Heart left ventricle (tissue), 16 donors: ENCODE measurements at regions not wholly inside any gene's neighbourhood (a gene's known extent, or its start where the extent isn't known, plus 50 kb on each side); places are given as distances from the start of the nearest gene placed in this dataset.
"Not testable (repeated sequence)": the region's sequence is repeated elsewhere in the genome, so short reads cannot be mapped to it uniquely, and the experiment has no call there.

Source experiments
- ATAC-seq, 4 donors: fragments of 200-7000 bp; cut with Tn5 transposase; one replicate each; pipeline ENCODE4 v1.9.1; 2020 to 2022; ENCODE audit warnings: moderate library complexity in 4 of 4, mild to moderate bottlenecking in 3 of 4, moderate number of reproducible peaks in 1 of 4
- DNase-seq, 5 donors: peaks; one replicate each; pipeline ENCODE4 v3.0.0-alpha.2; 2020
- H3K27ac ChIP-seq, 12 donors: fragments of 200-600 bp; sonication (generic) in 4 of 12; one replicate each; pipeline versions ENCODE4 v1.5.0 to v1.8.0; 2016 to 2022; ENCODE audit warnings: mild to moderate bottlenecking in 2 of 12
- H3K27me3 ChIP-seq, 9 donors: fragments of 200-600 bp; sonication (generic) in 2 of 9; one replicate each; pipeline versions ENCODE4 v1.5.1 to v1.8.0; 2016 to 2022; ENCODE audit warnings: mild to moderate bottlenecking in 3 of 9
- H3K36me3 ChIP-seq, 9 donors: fragments of 200-600 bp; sonication (generic) in 2 of 9; one replicate each; pipeline versions ENCODE4 v1.5.0 to v1.8.0; 2018 to 2022; ENCODE audit warnings: mild to moderate bottlenecking in 2 of 9
- H3K4me1 ChIP-seq, 12 donors: fragments of 200-600 bp; sonication (generic) in 4 of 12; one replicate each; pipeline versions ENCODE4 v1.5.0 to v1.8.0; 2016 to 2022; ENCODE audit warnings: mild to moderate bottlenecking in 3 of 12
- H3K4me3 ChIP-seq, 12 donors: fragments of 200-600 bp; sonication (generic) in 4 of 12; one replicate each; pipeline versions ENCODE4 v1.5.0 to v1.8.0; 2017 to 2022; ENCODE audit warnings: mild to moderate bottlenecking in 9 of 12, moderate library complexity in 4 of 12
- H3K9me3 ChIP-seq, 12 donors: fragments of 200-600 bp; sonication (generic) in 4 of 12; one replicate each; pipeline versions ENCODE4 v1.5.0 to v1.8.0; 2016 to 2022; ENCODE audit warnings: mild to moderate bottlenecking in 1 of 12
- POLR2A ChIP-seq, 2 donors: fragments of 450-650 bp; IDR thresholded peaks; one replicate each; pipeline ENCODE4 v1.6.1; 2017; ENCODE audit warnings: antibody characterized with exemption in 2 of 2, mild to moderate bottlenecking in 2 of 2, moderate library complexity in 2 of 2
- WGBS, 4 donors: extraction: QIAGEN DNeasy Blood & Tissue Kit in 2 of 4; methylation state at CpG; one replicate each; pipeline versions ENCODE4 v1.1.5 to v1.1.7; 2013 to 2018; 5-methylcytosine and 5-hydroxymethylcytosine counted together
- intact Hi-C, 10 donors: fragments of 100-400 bp; cut with DNase I; formaldehyde crosslinking; loops; one replicate each; pipeline versions ENCODE4 v1.11.1 to v1.14.2; 2022
- TF ChIP-seq, protein P1 (sequence below), 12 donors: fragments of 200-600 bp; sonication (generic) in 4 of 12; IDR thresholded peaks; one replicate each; pipeline versions ENCODE4 v1.5.0 to v1.8.0; 2018 to 2022; ENCODE audit warnings: antibody characterized with exemption in 12 of 12, mild to moderate bottlenecking in 5 of 12
- donor health status: ischemic (EF 13 %, LVEDD 7.1; RV severe dilation, severe dysfunction).
- donor health status: healthy with polysubstance abuse.
- donor health status: DM: no; HTN: yes; CAD: no.
- donor health status: DM: no; HTN: no; CAD: no.
- donor health status: ischemic (EF 25% LVEDD 6.9; RV normal size, moderate dysfunction).
- donor health status: ischemic (EF 25% LVEDD 5.7; RV mildly dilated, moderate dysfunction).
- donor health status: healthy.
- donor health status: DM: yes; HTN: yes; CAD: no.
- donor health status: ischemic (EF 35%, LVEDD 5.7; RV mildly dilated, moderate dysfunction).
- donor health status: nonischemic (EF 11% LVEDD 7.7; RV severe dilation, severe dysfunction).
- donor health status: DM: yes; HTN: yes; CAD: no.
- donor health status: PGD.
- donor health status: ischemic (EF 29% LVEDD 5.4; RV normal size, mild dysfunction).
- donor health status: nonischemic (EF 23%, LVEDD 6.1; RV moderate dilation, normal function).

GRCh38 chr7:8841171-8841570 lies 407.8 kb downstream of the NXPH1 start:
- no peaks in the 10 kb centered on the region for H3K27me3 ChIP-seq
- DNase-seq, result no peak
- no peaks in the 10 kb centered on the region for H3K4me1 ChIP-seq
- H3K9me3 ChIP-seq, result peaks cover 0 to 2% (median 0%) of the 10 kb centered on the region in 12 donors
- no peak overlapping the region for H3K27ac ChIP-seq
- no peak overlapping the region for H3K4me3 ChIP-seq
- intact Hi-C loops, result no loop called here
- no peak for TF ChIP-seq POLR2A (IDR thresholded peaks at IDR 0.05)
- TF ChIP-seq, protein P1, sequence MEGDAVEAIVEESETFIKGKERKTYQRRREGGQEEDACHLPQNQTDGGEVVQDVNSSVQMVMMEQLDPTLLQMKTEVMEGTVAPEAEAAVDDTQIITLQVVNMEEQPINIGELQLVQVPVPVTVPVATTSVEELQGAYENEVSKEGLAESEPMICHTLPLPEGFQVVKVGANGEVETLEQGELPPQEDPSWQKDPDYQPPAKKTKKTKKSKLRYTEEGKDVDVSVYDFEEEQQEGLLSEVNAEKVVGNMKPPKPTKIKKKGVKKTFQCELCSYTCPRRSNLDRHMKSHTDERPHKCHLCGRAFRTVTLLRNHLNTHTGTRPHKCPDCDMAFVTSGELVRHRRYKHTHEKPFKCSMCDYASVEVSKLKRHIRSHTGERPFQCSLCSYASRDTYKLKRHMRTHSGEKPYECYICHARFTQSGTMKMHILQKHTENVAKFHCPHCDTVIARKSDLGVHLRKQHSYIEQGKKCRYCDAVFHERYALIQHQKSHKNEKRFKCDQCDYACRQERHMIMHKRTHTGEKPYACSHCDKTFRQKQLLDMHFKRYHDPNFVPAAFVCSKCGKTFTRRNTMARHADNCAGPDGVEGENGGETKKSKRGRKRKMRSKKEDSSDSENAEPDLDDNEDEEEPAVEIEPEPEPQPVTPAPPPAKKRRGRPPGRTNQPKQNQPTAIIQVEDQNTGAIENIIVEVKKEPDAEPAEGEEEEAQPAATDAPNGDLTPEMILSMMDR (IDR thresholded peaks at IDR 0.05), result no peak
- no peak for ATAC-seq
- no peaks in the 10 kb centered on the region for H3K36me3 ChIP-seq

DNA sequence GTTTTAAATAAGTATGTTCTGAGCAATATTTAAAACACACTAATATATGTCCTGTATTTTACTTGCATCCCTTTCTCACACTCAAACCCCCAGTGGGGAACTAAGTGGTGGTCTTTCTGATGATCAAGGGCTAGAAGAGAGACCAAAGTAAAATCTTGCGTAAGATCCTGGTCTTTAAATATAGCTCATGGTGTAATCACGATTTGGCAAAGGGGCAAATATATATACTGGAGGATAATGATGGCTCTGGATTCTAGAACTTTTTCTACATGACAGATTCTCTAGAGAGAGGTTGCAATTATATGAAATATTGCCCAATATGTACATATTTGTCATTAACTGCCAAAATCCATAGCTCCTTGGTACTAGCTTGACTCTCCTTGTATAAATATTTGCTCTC lies 438.3 kb downstream of the NXPH1 start:
- no peaks in the 10 kb centered on the region for H3K36me3 ChIP-seq
- H3K9me3 ChIP-seq, result peaks cover 0 to 15% (median 0%) of the 10 kb centered on the region in 12 donors
- WGBS, 4 donors, result 73 to 88% (median 79%) methylated on average over 2 of the region's 2 CpGs
- H3K4me1 ChIP-seq, result no peaks in the 10 kb centered on the region
- intact Hi-C loops, result no loop called here
- no peak for DNase-seq
- no peaks in the 10 kb centered on the region for H3K27me3 ChIP-seq
- no peak overlapping the region for H3K27ac ChIP-seq
- TF ChIP-seq, protein P1 (IDR thresholded peaks at IDR 0.05), result no peak
- no peak for TF ChIP-seq POLR2A (IDR thresholded peaks at IDR 0.05)
- no peak for ATAC-seq
- no peak overlapping the region for H3K4me3 ChIP-seq

- intact Hi-C loops, result no loop called here
- H3K4me1 ChIP-seq, result no peaks in the 10 kb centered on the region
- ATAC-seq (no peak), DNase-seq (no peak)
- no peaks in the 10 kb centered on the region for H3K27me3 ChIP-seq
- H3K27ac ChIP-seq, result no peak overlapping the region
- H3K4me3 ChIP-seq, result no peak overlapping the region
- TF ChIP-seq, protein P1 (IDR thresholded peaks at IDR 0.05), result no peak
- H3K36me3 ChIP-seq, result no peaks in the 10 kb centered on the region
- WGBS, 4 donors, result 43 to 59% (median 54%) methylated on average over 2 of the region's 2 CpGs
- H3K9me3 ChIP-seq, result peaks cover 0 to 8% (median 0%) of the 10 kb centered on the region in 12 donors
These were observed 448.5 kb downstream of the NXPH1 start for GRCh38 chr7:8881916-8882315.

DNA sequence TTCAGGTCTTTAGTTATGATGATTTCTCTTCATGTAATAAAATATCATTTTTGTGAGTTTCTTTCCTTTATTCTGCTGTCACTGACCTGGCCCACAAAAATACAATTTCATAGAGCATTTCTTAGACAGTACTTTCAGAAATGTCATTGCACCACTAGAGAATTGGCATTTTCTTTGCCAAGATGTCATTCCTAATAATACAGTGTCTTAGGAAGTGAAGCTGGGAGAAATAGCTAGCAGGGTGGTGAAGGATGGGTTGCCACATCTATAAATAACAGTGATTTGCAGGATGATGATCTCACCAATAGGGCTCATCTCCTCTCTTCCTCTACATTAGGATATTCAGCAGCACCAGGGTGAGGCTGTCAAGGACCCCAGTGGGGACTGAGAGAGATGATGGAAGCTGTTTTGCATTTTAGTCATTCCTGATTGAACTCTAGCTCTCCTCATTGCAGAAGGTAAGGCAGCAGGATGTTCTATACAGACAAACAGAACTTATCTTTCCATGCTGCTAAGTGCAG lies 452.1 kb downstream of the NXPH1 start:
- Histone ChIP-seq H3K27me3 (no peaks in the 10 kb centered on the region), H3K4me3 (no peak overlapping the region), H3K27ac (no peak overlapping the region), H3K4me1 (no peaks in the 10 kb centered on the region), H3K36me3 (no peaks in the 10 kb centered on the region), H3K9me3 (peaks cover 0 to 6% (median 0%) of the 10 kb centered on the region in 12 donors)
- intact Hi-C loops, result no loop called here
- DNase-seq (no peak), ATAC-seq (no peak)
- TF ChIP-seq, protein P1 (IDR thresholded peaks at IDR 0.05), result no peak
- TF ChIP-seq POLR2A (IDR thresholded peaks at IDR 0.05), result no peak

DNA sequence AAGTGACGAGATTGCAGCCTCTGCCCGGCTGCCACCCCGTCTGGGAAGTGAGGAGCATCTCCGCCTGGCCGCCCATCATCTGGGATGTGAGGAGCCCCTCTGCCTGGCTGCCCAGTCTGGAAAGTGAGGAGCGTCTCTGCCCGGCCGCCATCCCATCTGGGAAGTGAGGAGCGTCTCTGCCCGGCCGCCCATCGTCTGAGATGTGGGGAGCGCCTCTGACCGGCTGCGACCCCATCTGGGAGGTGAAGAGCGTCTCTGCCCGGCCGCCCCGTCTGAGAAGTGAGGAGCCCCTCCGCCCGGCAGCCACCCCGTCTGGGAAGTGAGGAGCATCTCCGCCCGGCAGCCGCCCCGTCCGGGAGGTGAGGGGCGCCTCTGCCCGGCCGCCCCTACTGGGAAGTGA lies 456.9 kb downstream of the NXPH1 start:
- H3K36me3 ChIP-seq, H3K4me3 ChIP-seq, H3K27ac ChIP-seq, H3K4me1 ChIP-seq, ATAC-seq, H3K9me3 ChIP-seq, H3K27me3 ChIP-seq, intact Hi-C loops: not testable (repeated sequence)
- WGBS, 4 donors, result 91 to 96% (median 93%) methylated on average over 13 to 30 of the region's 30 CpGs
- DNase-seq, result peak in 1 of 5 donors; percentile 14
